ENCODE measurements at regions not wholly inside any gene's neighbourhood (a gene's known extent, or its start where the extent isn't known, plus 50 kb on each side); places are given as distances from the start of the nearest gene placed in this dataset.
"Not testable (repeated sequence)": the region's sequence is repeated elsewhere in the genome, so short reads cannot be mapped to it uniquely, and the experiment has no call there.

GRCh38 chr6:75020376-75020775 is 185.5 kb downstream of the COL12A1 start:
- H3K9me3 ChIP-seq: no peaks in the 10 kb centered on the region
- no peaks in the 10 kb centered on the region for H3K36me3 ChIP-seq
- no peaks in the 10 kb centered on the region for H3K4me1 ChIP-seq (ENCODE audit: control insufficient read depth in 1 of 2, insufficient read depth in 1 of 2, low read depth in 1 of 2, low read length in 1 of 2)
- TF ChIP-seq CTCF (IDR thresholded peaks at IDR 0.05): no peak
- H3K27ac ChIP-seq: no peak overlapping the region
- no peak overlapping the region for H3K4me3 ChIP-seq (ENCODE audit: low read depth in 1 of 2, low read length in 1 of 2)
- H3K27me3 ChIP-seq: no peaks in the 10 kb centered on the region

GRCh38 chr6:75012018-75012417 is 193.8 kb downstream of the COL12A1 start:
- H3K4me1 ChIP-seq (ENCODE audit: control insufficient read depth in 1 of 2, insufficient read depth in 1 of 2, low read depth in 1 of 2, low read length in 1 of 2): no peaks in the 10 kb centered on the region
- no peaks in the 10 kb centered on the region for H3K27me3 ChIP-seq
- TF ChIP-seq CTCF (IDR thresholded peaks at IDR 0.05): no peak
- H3K27ac ChIP-seq: no peak overlapping the region
- H3K36me3 ChIP-seq: no peaks in the 10 kb centered on the region
- H3K4me3 ChIP-seq (ENCODE audit: low read depth in 1 of 2, low read length in 1 of 2): no peak overlapping the region
- H3K9me3 ChIP-seq: no peaks in the 10 kb centered on the region

- not testable (repeated sequence) for H3K9me3 ChIP-seq; H3K27ac ChIP-seq; H3K27me3 ChIP-seq; H3K4me3 ChIP-seq (ENCODE audit: low read depth in 1 of 2, low read length in 1 of 2); H3K36me3 ChIP-seq; H3K4me1 ChIP-seq (ENCODE audit: control insufficient read depth in 1 of 2, insufficient read depth in 1 of 2, low read depth in 1 of 2, low read length in 1 of 2)
These were observed 201.9 kb downstream of the COL12A1 start for GRCh38 chr6:75003984-75004383.

- no peak for TF ChIP-seq CTCF (IDR thresholded peaks at IDR 0.05)
- no peaks in the 10 kb centered on the region for H3K9me3 ChIP-seq
- no peak overlapping the region for H3K4me3 ChIP-seq (ENCODE audit: low read depth in 1 of 2, low read length in 1 of 2)
- no peaks in the 10 kb centered on the region for H3K4me1 ChIP-seq (ENCODE audit: control insufficient read depth in 1 of 2, insufficient read depth in 1 of 2, low read depth in 1 of 2, low read length in 1 of 2)
- H3K27ac ChIP-seq: no peak overlapping the region
- no peaks in the 10 kb centered on the region for H3K27me3 ChIP-seq
- H3K36me3 ChIP-seq: no peaks in the 10 kb centered on the region
These were observed 208.2 kb downstream of the COL12A1 start for GRCh38 chr6:74997646-74998045.

- no peak overlapping the region for H3K27ac ChIP-seq
- H3K4me1 ChIP-seq (ENCODE audit: control insufficient read depth in 1 of 2, insufficient read depth in 1 of 2, low read depth in 1 of 2, low read length in 1 of 2): no peaks in the 10 kb centered on the region
- TF ChIP-seq CTCF (IDR thresholded peaks at IDR 0.05): no peak
- no peaks in the 10 kb centered on the region for H3K36me3 ChIP-seq
- no peaks in the 10 kb centered on the region for H3K9me3 ChIP-seq
- H3K27me3 ChIP-seq: no peaks in the 10 kb centered on the region
- no peak overlapping the region for H3K4me3 ChIP-seq (ENCODE audit: low read depth in 1 of 2, low read length in 1 of 2)
These were observed 212.7 kb downstream of the COL12A1 start for GRCh38 chr6:74993136-74993535.

GRCh38 chr6:74991573-74992332 is 214.1 kb downstream of the COL12A1 start:
- no peaks in the 10 kb centered on the region for H3K4me1 ChIP-seq (ENCODE audit: control insufficient read depth in 1 of 2, insufficient read depth in 1 of 2, low read depth in 1 of 2, low read length in 1 of 2)
- H3K4me3 ChIP-seq (ENCODE audit: low read depth in 1 of 2, low read length in 1 of 2): no peak overlapping the region
- no peaks in the 10 kb centered on the region for H3K27me3 ChIP-seq
- no peaks in the 10 kb centered on the region for H3K9me3 ChIP-seq
- no peak for TF ChIP-seq CTCF (IDR thresholded peaks at IDR 0.05)
- H3K27ac ChIP-seq: no peak overlapping the region
- H3K36me3 ChIP-seq: no peaks in the 10 kb centered on the region
